ENCODE measurements at regions not wholly inside any gene's neighbourhood (a gene's known extent, or its start where the extent isn't known, plus 50 kb on each side); places are given as distances from the start of the nearest gene placed in this dataset.

DNA sequence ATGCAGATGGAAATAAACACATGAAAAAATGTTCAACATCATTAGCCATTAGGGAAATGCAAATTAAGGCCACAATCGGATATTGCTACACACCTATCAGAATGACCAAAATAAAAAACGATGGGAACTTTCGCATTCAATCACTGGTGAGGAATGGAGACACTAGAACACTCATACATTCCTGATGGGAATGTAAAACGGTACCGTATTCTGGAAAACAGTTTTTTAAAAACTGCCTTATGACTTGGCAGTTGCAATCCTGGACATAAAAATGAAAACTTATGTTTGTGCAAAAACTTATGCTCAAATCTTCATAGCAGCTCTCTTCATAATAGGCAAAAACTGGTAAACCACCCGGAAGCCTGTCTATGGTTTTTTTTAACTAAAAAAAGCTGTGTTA is 146.0 kb downstream of the CEBPB start:
- WGBS (ENCODE audit: insufficient coverage): 84% methylated on average over 6 of the region's 6 CpGs
- peaks cover 27 to 40% of the 10 kb centered on the region in 2 donors for H3K4me1 Mint-ChIP-seq
- H3K4me3 ChIP-seq (ENCODE audit: low read length): no peak overlapping the region
- H3K9me3 Mint-ChIP-seq: no peaks in the 10 kb centered on the region
- intact Hi-C loops (cut with micrococcal nuclease): loop anchor here (5.0 kb wide), 1 partner anchor 126 kb away; no protein-coding TSS in a partner anchor
- no peak overlapping the region for H3K4me3 Mint-ChIP-seq
- peaks cover 0 to 32% of the 10 kb centered on the region in 2 donors for H3K27me3 Mint-ChIP-seq (ENCODE audit: low read depth in 2 of 2)
- TF ChIP-seq CTCF (IDR thresholded peaks at IDR 0.05): no peak
- no peak overlapping the region for H3K27ac Mint-ChIP-seq
- no peaks in the 10 kb centered on the region for H3K36me3 Mint-ChIP-seq
- no peaks in the 10 kb centered on the region for H3K9me3 ChIP-seq (ENCODE audit: control insufficient read depth, insufficient read depth, low read length)
- ATAC-seq (no peak), DNase-seq (no peak)
- H3K27ac ChIP-seq (ENCODE audit: low read length): no peak overlapping the region
- peaks cover 38% of the 10 kb centered on the region for H3K4me1 ChIP-seq (ENCODE audit: control insufficient read depth, insufficient read depth, low read length)
- no peaks in the 10 kb centered on the region for H3K27me3 ChIP-seq (ENCODE audit: control insufficient read depth, insufficient read depth, low read length)
- H3K36me3 ChIP-seq (ENCODE audit: control insufficient read depth, insufficient read depth, low read length): no peaks in the 10 kb centered on the region

DNA sequence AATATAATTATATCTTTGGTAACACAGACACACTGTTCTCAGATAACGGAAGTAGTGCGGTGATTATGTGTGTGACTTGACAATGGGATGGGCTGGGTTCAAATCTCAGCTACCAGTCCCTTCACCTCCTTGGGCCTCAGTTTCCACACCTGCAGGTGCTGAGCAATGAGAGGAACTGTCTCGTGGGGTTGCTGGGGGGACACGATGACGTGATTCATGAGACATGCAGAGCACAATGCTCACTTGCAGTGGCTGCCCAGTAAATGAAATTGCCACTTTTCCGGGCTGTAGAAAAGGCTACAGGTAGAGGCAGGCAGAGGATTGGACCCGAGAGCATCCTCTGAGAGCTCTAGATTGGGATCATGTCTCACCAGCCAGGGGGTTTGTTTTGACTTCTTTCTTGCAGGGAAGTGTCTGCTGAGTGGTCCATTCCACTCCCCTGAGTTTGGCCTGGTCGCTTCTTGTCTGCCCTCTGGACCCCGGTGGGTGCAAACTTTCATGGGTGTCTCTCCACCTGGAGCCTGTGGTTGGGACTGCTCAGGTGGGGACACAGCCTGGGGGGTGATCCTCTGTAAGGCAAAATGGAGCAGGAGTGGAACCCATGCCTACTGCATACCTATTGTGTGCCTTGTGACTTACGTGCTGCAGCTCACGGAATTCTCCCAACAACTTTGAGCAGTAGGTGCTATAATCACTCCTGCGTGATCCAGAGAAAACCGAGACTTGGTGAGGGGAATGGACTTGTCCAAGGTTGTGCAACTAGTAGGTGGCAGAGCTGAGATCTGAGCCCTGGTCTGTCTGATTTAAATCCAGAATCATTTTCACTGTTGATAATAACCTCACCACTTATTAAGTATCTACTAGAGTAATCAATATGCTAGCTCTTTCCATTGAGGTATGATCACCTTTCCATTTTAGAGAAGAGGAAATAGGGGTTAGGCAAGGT is 147.2 kb downstream of the CEBPB start:
- no peak overlapping the region for H3K27ac ChIP-seq (ENCODE audit: low read length)

DNA sequence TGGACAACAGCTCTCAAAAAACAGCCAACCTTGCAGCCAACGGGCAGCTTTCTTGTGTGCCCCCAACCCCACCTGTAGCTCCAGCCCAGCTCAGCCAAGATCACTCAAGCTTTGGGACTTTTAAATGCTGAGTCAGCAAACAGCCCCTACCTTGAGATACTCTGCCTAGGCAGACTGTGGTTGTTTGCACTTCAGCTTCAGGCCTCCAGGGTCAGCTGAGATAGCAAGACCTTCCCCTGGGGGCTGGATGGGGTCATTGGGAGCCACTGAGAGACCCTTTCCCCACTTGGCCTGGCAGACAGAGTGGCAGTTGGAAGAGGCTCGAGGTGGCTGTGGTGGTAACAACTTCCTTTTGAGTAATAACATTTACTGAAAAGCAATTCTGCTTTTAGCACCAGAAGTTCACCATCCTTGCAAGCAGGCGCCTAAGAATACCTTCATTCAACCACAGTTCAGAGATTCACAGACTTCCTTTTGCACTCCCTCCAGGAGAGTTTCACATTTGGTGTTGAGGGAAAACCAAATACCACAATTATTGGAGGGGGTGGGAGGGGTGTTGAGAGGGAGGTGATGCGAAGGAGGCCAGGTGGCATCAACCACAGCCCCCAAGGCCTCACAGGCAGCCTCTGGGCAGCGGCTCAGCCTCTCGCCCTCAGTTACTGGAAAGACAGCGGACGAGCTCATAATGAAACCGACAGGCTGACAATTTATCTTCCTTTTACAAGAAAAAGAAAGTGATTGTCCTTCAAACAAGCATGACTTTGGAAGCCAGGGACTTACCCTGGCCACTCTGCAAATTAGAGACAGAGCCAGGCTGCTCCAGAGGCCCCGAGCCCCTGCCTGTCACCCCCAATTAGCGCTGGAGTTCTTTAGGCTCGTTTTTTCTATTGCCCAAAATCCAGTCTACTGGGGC is 148.1 kb downstream of the CEBPB start:
- H3K27ac Mint-ChIP-seq: peak overlapping the region; percentile 77 to 81
- ATAC-seq (peak; percentile 70 to 81 (median 75)), DNase-seq (peak; percentile 43 to 53)
- 2% methylated on average over 11 of the region's 12 CpGs for WGBS (ENCODE audit: insufficient coverage)
- H3K36me3 Mint-ChIP-seq: no peaks in the 10 kb centered on the region
- intact Hi-C loops (cut with micrococcal nuclease): loop anchor here (1.0 to 5.0 kb wide), 2 partner anchors 48 to 124 kb away; no protein-coding TSS in a partner anchor
- peak overlapping the region; percentile 65 for H3K4me3 Mint-ChIP-seq
- peaks cover 0 to 31% of the 10 kb centered on the region in 2 donors for H3K27me3 Mint-ChIP-seq (ENCODE audit: low read depth in 2 of 2)
- no peaks in the 10 kb centered on the region for H3K36me3 ChIP-seq (ENCODE audit: control insufficient read depth, insufficient read depth, low read length)
- no peaks in the 10 kb centered on the region for H3K9me3 Mint-ChIP-seq
- no peak for TF ChIP-seq CTCF (IDR thresholded peaks at IDR 0.05)
- peaks cover 41% of the 10 kb centered on the region for H3K4me1 ChIP-seq (ENCODE audit: control insufficient read depth, insufficient read depth, low read length)
- peaks cover 27 to 40% of the 10 kb centered on the region in 2 donors for H3K4me1 Mint-ChIP-seq
- peak overlapping the region; percentile 14 for H3K27ac ChIP-seq (ENCODE audit: low read length)
- no peak overlapping the region for H3K4me3 ChIP-seq (ENCODE audit: low read length)
- no peaks in the 10 kb centered on the region for H3K9me3 ChIP-seq (ENCODE audit: control insufficient read depth, insufficient read depth, low read length)
- H3K27me3 ChIP-seq (ENCODE audit: control insufficient read depth, insufficient read depth, low read length): no peaks in the 10 kb centered on the region

More for the DNA sequence above, 147.2 kb downstream of the CEBPB start:
- H3K4me1 ChIP-seq (ENCODE audit: control insufficient read depth, insufficient read depth, low read length): peaks cover 41% of the 10 kb centered on the region
- WGBS (ENCODE audit: insufficient coverage): 92% methylated on average over 11 of the region's 13 CpGs
- Mint-ChIP-seq H3K27me3 (ENCODE audit: low read depth in 2 of 2) (peaks cover 0 to 30% of the 10 kb centered on the region in 2 donors), H3K9me3 (no peaks in the 10 kb centered on the region), H3K27ac (peak overlapping the region; percentile 77 to 81), H3K4me1 (peaks cover 27 to 40% of the 10 kb centered on the region in 2 donors), H3K36me3 (no peaks in the 10 kb centered on the region), H3K4me3 (peak overlapping the region; percentile 28)
- H3K27me3 ChIP-seq (ENCODE audit: control insufficient read depth, insufficient read depth, low read length): no peaks in the 10 kb centered on the region
- DNase-seq (no peak), ATAC-seq (no peak)
- H3K36me3 ChIP-seq (ENCODE audit: control insufficient read depth, insufficient read depth, low read length): no peaks in the 10 kb centered on the region
- no peaks in the 10 kb centered on the region for H3K9me3 ChIP-seq (ENCODE audit: control insufficient read depth, insufficient read depth, low read length)
- no peak for TF ChIP-seq CTCF (IDR thresholded peaks at IDR 0.05)
- no peak overlapping the region for H3K4me3 ChIP-seq (ENCODE audit: low read length)
- intact Hi-C loops (cut with micrococcal nuclease): loop anchor here (1.0 to 5.0 kb wide), 2 partner anchors 49 to 125 kb away; no protein-coding TSS in a partner anchor
